PC-9 (cell line): ENCODE measurements at regions not wholly inside any gene's neighbourhood (a gene's known extent, or its start where the extent isn't known, plus 50 kb on each side); places are given as distances from the start of the nearest gene placed in this dataset.

Experiments used
- BruUV-seq: library from RNA; stranded (reverse); fragments of 400-500 nt; replicated peaks from 2 replicates; lab custom pipeline; 2021; lab: Mats Ljungman, UMichigan
- CTCF ChIA-PET: fragments of 300-600 bp; sonication (Branson Sonifier 250); formaldehyde crosslinking; loops from one replicate; lab custom pipeline; 2022; ENCODE audit warnings: antibody characterized with exemption; lab: Charles Lee
- POLR2A ChIA-PET: fragments of 300-600 bp; sonication (Branson Sonifier 250); formaldehyde crosslinking; loops from one replicate; lab custom pipeline; 2022; ENCODE audit warnings: antibody characterized with exemption; ENCODE audit not compliant: unreplicated experiment; lab: Charles Lee
- DNase-seq, 2 experiments: peaks; one replicate each; pipeline versions ENCODE4 v3.0.0 to v3.0.0-alpha.2; 2015 to 2022; ENCODE audit warnings: mixed read lengths in 1 of 2
- H2AFZ ChIP-seq: fragments of 200-600 bp; sonication (generic); 2 replicates; pipeline ENCODE4 v1.8.1; 2017; ENCODE audit warnings: antibody characterized with exemption
- H3F3A ChIP-seq: fragments of 200-600 bp; sonication (generic); 2 replicates; pipeline ENCODE4 v1.8.1; 2017; ENCODE audit warnings: antibody characterized with exemption, mild to moderate bottlenecking, low read depth; ENCODE audit not compliant: insufficient read depth
- H3K27ac ChIP-seq: fragments of 200-600 bp; sonication (generic); 2 replicates; pipeline ENCODE4 v1.6.1; 2016; ENCODE audit warnings: mixed run types
- H3K27me3 ChIP-seq: fragments of 200-600 bp; sonication (generic); 2 replicates; pipeline ENCODE4 v1.6.1; 2016; ENCODE audit warnings: low read depth, mixed run types; ENCODE audit not compliant: insufficient read depth
- H3K36me3 ChIP-seq: fragments of 200-600 bp; sonication (generic); 2 replicates; pipeline ENCODE4 v1.6.1; 2016; ENCODE audit warnings: low read depth, mixed run types
- H3K4me1 ChIP-seq: fragments of 200-600 bp; sonication (generic); replicated peaks from 2 replicates; pipeline ENCODE4 v1.6.1; 2016; ENCODE audit warnings: mixed run types; ENCODE audit not compliant: insufficient read depth
- H3K4me2 ChIP-seq: fragments of 200-600 bp; sonication (generic); 2 replicates; pipeline ENCODE4 v1.6.1; 2017; ENCODE audit warnings: mixed run types
- H3K4me3 ChIP-seq: fragments of 200-600 bp; sonication (generic); 2 replicates; pipeline ENCODE4 v1.6.1; 2016; ENCODE audit warnings: mixed run types
- H3K79me2 ChIP-seq: fragments of 200-600 bp; sonication (generic); 2 replicates; pipeline ENCODE4 v1.6.1; 2017; ENCODE audit warnings: low read depth, mixed run types
- H3K9me2 ChIP-seq: fragments of 200-600 bp; sonication (generic); 2 replicates; pipeline ENCODE4 v1.8.1; 2017; ENCODE audit warnings: mild to moderate bottlenecking; ENCODE audit not compliant: insufficient read depth
- H3K9me3 ChIP-seq: fragments of 200-600 bp; sonication (generic); 2 replicates; pipeline ENCODE4 v1.8.1; 2016; ENCODE audit warnings: low read depth; ENCODE audit not compliant: insufficient read depth
- H4K20me1 ChIP-seq: fragments of 200-600 bp; sonication (generic); 2 replicates; pipeline ENCODE4 v1.8.1; 2017; ENCODE audit not compliant: insufficient read depth
- CTCF ChIP-seq: fragments of 200-600 bp; sonication (generic); conservative IDR thresholded peaks from 2 replicates; pipeline ENCODE4 v1.6.1; 2017; ENCODE audit warnings: mixed run types, antibody characterized with exemption, mild to moderate bottlenecking, moderate library complexity
- EZH2 ChIP-seq: fragments of 200-600 bp; sonication (generic); IDR thresholded peaks from 2 replicates; pipeline ENCODE4 v1.8.0; 2017; ENCODE audit warnings: antibody characterized with exemption, low read depth
- intact Hi-C: fragments of 100-400 bp; cut with micrococcal nuclease; formaldehyde crosslinking; loops from one replicate; pipeline ENCODE4 v1.10.0; 2022; ENCODE audit not compliant: unreplicated experiment

GRCh38 chr6:119552021-119552420 is 202.5 kb upstream of the MAN1A1 start:
- Histone ChIP-seq H3F3A (no peaks in the 10 kb centered on the region), H3K27ac (no peak overlapping the region), H3K4me3 (no peak overlapping the region), H2AFZ (no peak overlapping the region), H4K20me1 (no peaks in the 10 kb centered on the region), H3K4me1 (no peaks in the 10 kb centered on the region), H3K79me2 (no peaks in the 10 kb centered on the region), H3K4me2 (no peak overlapping the region), H3K9me3 (no peaks in the 10 kb centered on the region), H3K9me2 (no peaks in the 10 kb centered on the region; the same call in 1 of the 2 replicates), H3K36me3 (no peaks in the 10 kb centered on the region), H3K27me3 (no peaks in the 10 kb centered on the region)
- CTCF ChIA-PET: no interaction called here
- intact Hi-C loops: no loop called here
- POLR2A ChIA-PET: no interaction called here
- BruUV-seq: no TSS peak
- DNase-seq: no peak
- TF ChIP-seq CTCF (no peak), EZH2 (no peak)

GRCh38 chr6:119547024-119547423 is 197.5 kb upstream of the MAN1A1 start:
- intact Hi-C loops: no loop called here
- Histone ChIP-seq H3K36me3 (no peaks in the 10 kb centered on the region), H3F3A (no peaks in the 10 kb centered on the region), H3K4me1 (peaks cover 2% of the 10 kb centered on the region; the same call in 1 of the 2 replicates), H3K9me3 (peaks cover 4% of the 10 kb centered on the region; the same call in 1 of the 2 replicates), H4K20me1 (no peaks in the 10 kb centered on the region), H2AFZ (no peak overlapping the region), H3K4me2 (no peak overlapping the region), H3K9me2 (no peaks in the 10 kb centered on the region; the same call in none of the 2 replicates), H3K79me2 (no peaks in the 10 kb centered on the region), H3K4me3 (no peak overlapping the region), H3K27me3 (no peaks in the 10 kb centered on the region), H3K27ac (no peak overlapping the region)
- no TSS peak for BruUV-seq
- POLR2A ChIA-PET: no interaction called here
- no peak for TF ChIP-seq CTCF
- TF ChIP-seq EZH2: no peak
- CTCF ChIA-PET: no interaction called here
- DNase-seq: no peak

- Histone ChIP-seq H3K9me3 (peaks cover 4% of the 10 kb centered on the region; the same call in 1 of the 2 replicates), H2AFZ (no peak overlapping the region), H3F3A (peaks cover 11% of the 10 kb centered on the region; the same call in 1 of the 2 replicates), H3K4me2 (no peak overlapping the region), H3K36me3 (no peaks in the 10 kb centered on the region), H3K4me1 (peaks cover 15% of the 10 kb centered on the region), H3K27me3 (no peaks in the 10 kb centered on the region), H3K4me3 (no peak overlapping the region), H4K20me1 (no peaks in the 10 kb centered on the region), H3K9me2 (no peaks in the 10 kb centered on the region; the same call in none of the 2 replicates), H3K27ac (no peak overlapping the region), H3K79me2 (no peaks in the 10 kb centered on the region)
- intact Hi-C loops: no loop called here
- TF ChIP-seq EZH2 (no peak), CTCF (no peak)
- no peak for DNase-seq
- CTCF ChIA-PET: no interaction called here
- POLR2A ChIA-PET: no interaction called here
- no TSS peak for BruUV-seq
Observed at GRCh38 chr6:119545245-119545644, 195.7 kb upstream of the MAN1A1 start.
